ENCODE measurements at regions not wholly inside any gene's neighbourhood (a gene's known extent, or its start where the extent isn't known, plus 50 kb on each side); places are given as distances from the start of the nearest gene placed in this dataset.

DNA sequence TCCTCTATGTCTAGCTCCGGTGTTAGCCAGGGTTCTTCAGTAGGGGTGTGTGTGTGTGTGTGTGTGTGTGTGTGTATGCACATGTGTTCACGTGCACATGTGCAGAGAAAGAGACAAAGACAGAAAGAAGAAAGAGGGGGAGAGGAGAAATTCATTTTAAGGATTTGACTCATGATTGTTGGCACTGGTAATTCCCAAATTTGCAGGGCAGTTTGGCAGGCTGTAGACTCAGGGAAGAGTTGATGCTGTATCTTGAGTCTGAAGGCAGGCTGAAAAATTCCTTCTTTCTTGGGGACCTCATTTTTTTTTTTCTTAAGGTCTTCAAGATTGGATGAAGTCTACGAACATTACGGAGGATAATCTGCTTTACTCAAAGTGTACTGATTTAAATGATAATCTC lies 335.7 kb downstream of the NSG2 start:
- no peak for DNase-seq (ENCODE audit: low spot score)
- intact Hi-C loops (cut with DNase I): no loop called here
- no peak for ATAC-seq

DNA sequence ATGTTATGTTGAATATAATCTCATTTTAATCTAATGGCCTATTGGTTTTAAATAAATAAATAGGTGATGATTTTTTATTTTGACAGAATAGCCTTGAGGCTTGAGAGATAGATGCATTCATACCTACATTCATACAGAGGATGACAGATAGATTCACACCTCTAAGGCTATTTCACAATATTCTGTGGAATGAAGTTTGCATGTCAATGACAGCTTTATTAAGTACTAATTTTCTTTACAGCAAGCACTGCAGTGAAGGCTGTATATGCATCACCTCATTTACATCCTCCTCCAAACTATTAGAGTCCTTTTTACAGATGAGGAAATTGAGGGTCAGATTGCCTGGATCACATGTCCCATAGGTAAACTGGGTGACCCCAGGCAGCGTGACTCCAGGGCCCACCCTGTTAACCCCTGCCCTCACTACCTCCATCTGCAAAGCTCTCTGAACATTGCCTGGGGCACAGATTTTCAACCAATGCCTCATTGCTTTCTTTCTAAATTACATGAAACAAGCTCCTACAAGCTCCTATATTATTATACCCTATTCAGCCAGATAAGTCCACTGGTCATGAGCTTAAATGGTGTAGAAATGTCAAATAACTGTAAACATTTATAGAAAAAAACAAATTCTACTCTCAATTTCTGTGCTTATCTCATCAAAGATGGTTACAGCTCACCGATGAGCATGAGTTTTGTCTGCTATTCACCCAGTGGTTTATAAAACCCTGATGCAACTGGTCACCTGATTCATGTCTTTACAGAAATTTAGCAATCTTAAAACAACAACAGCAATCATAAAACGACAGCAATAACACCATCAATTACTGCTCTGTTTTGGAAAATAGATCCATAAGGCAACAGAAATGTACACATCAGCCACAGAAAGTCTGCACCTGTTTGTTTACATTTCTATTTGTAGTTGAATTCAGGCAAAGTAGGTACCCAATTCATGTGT lies 338.0 kb downstream of the NSG2 start:
- ATAC-seq (no peak), DNase-seq (ENCODE audit: low spot score) (no peak)
- intact Hi-C loops (cut with DNase I): no loop called here

GRCh38 chr5:174384509-174384947 lies 339.0 kb downstream of the NSG2 start:
- intact Hi-C loops (cut with DNase I): no loop called here
- ATAC-seq (no peak), DNase-seq (ENCODE audit: low spot score) (no peak)

GRCh38 chr5:174386306-174386705 lies 338.1 kb upstream of the MSX2 start:
- intact Hi-C loops (cut with DNase I): no loop called here
- ATAC-seq (no peak), DNase-seq (ENCODE audit: low spot score) (no peak)

DNA sequence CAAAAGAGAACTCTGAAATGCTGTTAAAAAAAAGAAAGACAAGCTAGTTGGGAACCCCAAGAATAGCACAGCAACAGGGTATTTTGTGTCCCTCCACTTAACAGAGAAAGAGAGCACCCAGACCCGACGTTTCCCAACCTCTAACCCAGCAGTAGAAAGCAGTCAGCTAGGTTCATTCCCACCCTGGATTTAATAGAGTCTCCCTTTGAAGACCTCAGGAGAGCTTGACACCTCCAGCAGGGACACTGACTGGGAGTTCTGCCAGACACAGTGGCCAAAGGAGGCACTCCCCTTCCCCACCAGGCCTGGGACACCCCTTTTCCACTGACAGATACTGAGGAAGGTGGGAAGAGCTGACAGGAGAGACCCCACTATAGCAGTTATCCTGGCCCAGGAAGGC lies 337.5 kb upstream of the MSX2 start:
- ATAC-seq: no peak
- DNase-seq (ENCODE audit: low spot score): no peak
- intact Hi-C loops (cut with DNase I): no loop called here

DNA sequence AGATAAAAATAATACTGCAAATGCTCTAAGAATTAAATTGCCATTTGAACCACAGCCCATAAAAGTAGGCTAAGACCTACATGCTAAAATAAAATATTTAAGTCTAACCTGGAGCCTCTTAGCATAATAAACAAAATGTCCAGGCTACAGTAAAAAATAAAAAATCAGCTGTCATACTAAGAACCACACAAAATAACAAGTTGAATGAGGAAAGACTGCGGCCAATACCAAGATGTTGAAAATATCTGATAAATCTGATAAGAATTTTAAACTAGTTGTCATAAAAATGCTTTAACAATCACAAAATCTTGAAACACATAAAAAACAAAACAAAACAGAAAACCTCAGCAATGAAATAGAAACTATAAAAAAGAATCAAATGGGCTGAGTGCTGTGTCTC lies 336.9 kb upstream of the MSX2 start:
- ATAC-seq: no peak

DNA sequence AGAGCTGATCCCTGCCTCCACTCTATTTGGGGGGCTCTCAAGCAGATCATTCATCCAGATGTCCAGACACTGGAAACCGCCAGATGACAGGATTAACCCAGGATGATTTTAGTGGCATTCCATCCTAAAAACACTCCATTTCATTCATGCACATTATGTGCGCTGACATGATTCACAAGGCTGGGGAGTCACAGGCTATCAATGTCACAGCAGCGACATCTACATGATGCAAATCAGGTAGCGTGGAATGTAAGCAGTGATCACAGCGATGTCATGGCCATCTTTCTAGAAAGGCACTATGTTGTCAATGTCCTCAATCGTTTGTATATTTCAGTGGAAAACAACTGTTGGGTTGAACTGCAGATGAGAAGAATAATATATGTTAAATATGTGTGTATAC lies 331.5 kb upstream of the MSX2 start:
- ATAC-seq (no peak), DNase-seq (ENCODE audit: low spot score) (no peak)
- intact Hi-C loops (cut with DNase I): no loop called here

More for the DNA sequence above, 336.9 kb upstream of the MSX2 start:
- intact Hi-C loops (cut with DNase I): no loop called here
- no peak for DNase-seq (ENCODE audit: low spot score)

DNA sequence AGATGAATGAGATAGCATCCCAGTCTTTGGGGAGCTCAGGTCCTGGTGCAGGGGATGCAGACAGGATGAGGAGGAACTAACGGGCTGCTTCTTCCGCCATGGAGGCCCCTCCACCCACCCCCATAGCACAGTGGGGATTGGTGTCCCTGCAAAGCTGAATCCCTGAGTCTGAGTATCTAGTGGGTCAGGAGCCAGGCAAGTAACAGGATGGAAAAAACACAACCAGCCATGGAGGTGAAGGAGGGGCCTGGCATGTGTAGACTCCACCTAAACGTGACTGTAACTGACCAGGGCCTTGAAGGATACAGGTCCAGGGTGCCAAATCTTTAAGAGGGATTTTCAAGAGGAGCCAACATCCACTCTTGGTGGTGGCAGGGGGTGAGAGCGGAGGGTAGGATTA lies 327.8 kb upstream of the MSX2 start:
- no peak for DNase-seq (ENCODE audit: low spot score)
- ATAC-seq: no peak
- intact Hi-C loops (cut with DNase I): no loop called here

DNA sequence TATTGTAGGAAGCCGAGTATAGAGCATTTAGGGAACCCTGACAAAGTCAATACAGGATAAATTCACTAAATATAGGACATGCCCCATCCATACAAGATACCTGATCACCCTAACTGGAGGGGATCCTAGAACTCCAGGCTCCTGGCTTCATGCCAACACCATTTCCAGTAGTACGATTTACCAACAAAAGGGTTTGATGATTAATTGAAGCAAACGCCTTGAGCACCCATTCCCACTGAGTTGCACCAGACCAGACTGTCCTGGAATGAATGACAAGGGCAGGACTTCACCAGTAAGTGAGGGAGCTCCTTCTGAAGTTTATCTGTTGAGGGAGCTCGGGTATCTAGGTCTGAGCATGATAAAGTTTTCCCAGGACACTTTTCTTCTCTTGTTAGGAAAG lies 327.2 kb upstream of the MSX2 start:
- DNase-seq (ENCODE audit: low spot score): no peak
- intact Hi-C loops (cut with DNase I): no loop called here
- ATAC-seq: no peak

DNA sequence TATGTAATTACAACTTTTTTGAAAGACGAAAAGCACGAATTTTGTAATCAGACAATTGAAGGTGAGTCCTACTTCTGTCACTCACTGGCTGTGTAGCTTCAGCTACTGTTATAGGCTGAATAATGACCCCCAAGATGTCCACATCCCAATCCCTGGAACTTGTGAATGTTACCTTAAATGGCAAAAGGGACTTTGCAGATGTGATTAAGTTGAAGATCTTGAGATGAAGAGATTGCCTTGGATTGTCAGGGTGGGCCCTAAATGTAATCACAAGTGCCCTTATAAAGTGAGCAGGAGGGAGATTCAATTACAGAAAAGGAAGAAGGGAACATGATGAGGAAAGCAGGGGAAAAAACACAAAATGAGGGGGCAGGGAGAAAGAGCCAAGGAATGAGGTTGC lies 326.2 kb upstream of the MSX2 start:
- no peak for DNase-seq (ENCODE audit: low spot score)
- intact Hi-C loops (cut with DNase I): no loop called here
- no peak for ATAC-seq

GRCh38 chr5:174399411-174399810 lies 325.0 kb upstream of the MSX2 start:
- intact Hi-C loops (cut with DNase I): no loop called here
- DNase-seq (ENCODE audit: low spot score) (no peak), ATAC-seq (no peak)

DNA sequence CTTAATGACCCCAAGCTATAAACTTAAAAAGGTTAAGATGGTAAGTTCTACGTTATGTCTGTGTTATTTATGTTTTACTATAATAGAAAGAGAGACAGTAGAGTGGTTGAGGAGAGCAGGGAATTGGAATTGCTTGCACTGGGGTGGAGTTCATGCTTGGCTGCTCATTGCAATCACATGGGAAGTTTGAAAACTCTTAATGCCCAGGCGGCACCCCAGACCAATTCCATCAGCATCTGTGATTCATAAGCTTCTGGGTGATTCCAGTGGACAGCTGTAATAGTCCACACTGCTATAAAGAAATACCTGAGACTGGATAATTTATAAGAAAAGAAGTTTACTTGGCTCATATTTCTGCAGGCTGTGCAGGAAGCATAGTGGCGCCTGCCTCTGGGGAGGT lies 323.9 kb upstream of the MSX2 start:
- no peak for ATAC-seq
- intact Hi-C loops (cut with DNase I): no loop called here
- DNase-seq (ENCODE audit: low spot score): no peak

DNA sequence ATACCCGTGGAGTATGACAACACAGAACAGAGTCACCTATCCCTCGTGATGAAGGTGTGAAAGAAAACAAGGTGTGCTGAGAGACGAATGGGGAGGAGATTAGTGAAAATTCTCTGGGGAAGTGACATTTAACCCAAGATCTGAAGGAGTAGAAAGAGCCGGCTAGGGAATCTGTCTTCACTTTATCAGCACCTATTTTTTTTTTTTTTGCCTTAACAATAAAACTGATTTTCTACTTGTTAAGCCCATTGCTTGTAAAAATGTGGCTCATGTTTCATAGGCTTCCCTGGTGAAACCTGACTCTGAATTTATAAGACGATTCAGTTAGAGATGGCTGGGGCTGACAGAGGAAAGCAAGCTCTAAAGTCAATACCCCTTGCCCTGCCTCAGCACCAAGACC lies 322.6 kb upstream of the MSX2 start:
- DNase-seq (ENCODE audit: low spot score) (no peak), ATAC-seq (no peak)
- intact Hi-C loops (cut with DNase I): no loop called here

- intact Hi-C loops (cut with DNase I): no loop called here
- DNase-seq (ENCODE audit: low spot score) (no peak), ATAC-seq (no peak)
These were observed 322.1 kb upstream of the MSX2 start for GRCh38 chr5:174402222-174402812.

GRCh38 chr5:174404848-174405247 lies 319.5 kb upstream of the MSX2 start:
- no peak for DNase-seq (ENCODE audit: low spot score)
- no peak for ATAC-seq
- intact Hi-C loops (cut with DNase I): no loop called here

DNA sequence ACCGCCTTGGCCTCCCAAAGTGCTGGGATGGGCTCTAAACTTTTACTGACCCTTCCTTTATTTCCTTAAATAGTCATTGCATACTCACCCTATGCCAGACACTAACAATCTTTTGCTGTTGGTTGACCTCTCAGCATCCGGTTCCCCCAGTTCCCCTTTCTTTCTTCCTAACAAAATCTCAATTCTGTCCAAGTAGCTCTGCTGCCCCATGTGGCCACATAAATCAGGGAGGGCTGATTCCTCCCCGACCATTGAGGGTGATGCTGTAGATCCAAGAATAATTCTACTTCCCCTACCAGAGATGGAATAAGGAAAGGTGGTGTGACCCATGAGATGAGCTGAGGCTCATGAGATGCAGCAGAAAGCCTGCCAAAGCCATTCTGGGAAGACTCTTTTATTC lies 315.3 kb upstream of the MSX2 start:
- no peak for DNase-seq (ENCODE audit: low spot score)
- intact Hi-C loops (cut with DNase I): no loop called here
- no peak for ATAC-seq

DNA sequence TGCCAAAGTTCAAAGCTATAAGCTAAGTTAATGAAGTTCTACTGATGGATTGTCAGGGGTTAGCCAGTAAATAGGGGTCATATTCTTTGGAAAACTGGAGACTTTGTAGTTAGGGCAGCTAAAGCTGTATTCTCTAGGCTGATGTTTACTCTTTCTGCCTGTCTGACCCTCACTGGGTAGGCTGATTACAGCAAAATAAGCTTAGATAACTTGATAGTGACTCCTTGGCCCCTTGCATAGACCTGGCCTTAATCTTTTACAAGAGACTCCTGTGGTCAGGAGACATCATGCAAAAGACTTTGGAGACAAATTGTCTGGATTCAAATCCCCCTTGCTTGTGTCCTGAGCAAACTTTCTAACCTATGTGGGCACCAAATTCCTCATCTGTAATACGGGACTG lies 314.4 kb upstream of the MSX2 start:
- intact Hi-C loops (cut with DNase I): loop anchor here (10.0 kb wide), 1 partner anchor 385 kb away; no protein-coding TSS in a partner anchor
- ATAC-seq: no peak
- DNase-seq (ENCODE audit: low spot score): no peak

DNA sequence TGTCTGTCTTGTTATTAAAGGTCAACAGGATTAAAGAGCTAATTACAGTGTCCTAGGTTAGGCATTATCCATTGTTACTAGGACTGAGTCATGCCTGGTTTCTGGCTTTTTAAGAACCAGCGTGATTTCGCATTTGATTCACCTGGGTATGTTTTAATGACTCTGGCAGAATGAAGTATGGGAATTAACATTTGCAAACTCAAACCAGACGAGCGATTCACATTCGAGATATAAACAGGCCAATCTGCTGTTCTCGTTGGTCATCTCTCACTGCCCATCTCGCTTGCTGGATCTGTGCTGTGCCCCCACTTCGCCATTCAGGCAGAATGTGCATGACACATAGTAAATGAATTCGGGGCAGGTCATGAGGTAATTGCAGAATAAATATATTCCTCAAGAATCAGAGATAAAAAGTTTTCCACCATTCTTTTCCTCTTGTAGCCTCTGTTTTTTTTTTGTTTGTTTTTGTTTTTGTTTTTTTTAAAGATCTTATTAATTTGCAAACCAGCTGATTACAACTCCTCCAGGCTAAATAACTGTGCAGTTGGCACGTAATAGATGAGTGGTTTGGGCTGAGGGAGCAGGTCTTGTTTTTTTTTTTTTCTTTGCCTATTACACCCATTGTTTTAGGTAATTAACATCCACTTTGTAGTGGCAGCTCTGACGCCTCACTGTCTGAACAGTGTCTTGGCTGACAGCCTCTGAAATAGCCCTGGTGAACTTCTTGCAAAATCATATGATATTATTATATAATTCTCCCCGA lies 313.5 kb upstream of the MSX2 start:
- no peak for DNase-seq (ENCODE audit: low spot score)
- peak; percentile 15 for ATAC-seq
- intact Hi-C loops (cut with DNase I): loop anchor here (10.0 kb wide), 1 partner anchor 384 kb away; no protein-coding TSS in a partner anchor

DNA sequence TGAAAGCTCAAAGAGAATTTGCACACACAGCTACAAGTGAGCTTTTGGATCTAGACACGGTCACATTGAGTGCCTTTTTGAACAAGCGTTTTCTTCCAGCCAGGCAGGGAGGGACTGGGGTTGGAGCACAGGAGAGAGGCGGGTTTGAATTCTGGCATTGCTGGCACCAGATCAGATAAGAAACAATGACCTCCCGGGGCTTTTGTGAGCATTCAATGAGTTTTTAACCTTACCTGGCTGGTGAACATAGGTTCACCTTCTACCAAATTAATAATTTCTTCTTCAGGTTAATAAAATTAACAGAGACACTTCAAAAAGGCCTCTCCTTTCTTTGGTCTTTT lies 312.9 kb upstream of the MSX2 start:
- intact Hi-C loops (cut with DNase I): loop anchor here (10.0 kb wide), 1 partner anchor 383 kb away; no protein-coding TSS in a partner anchor
- ATAC-seq (no peak), DNase-seq (ENCODE audit: low spot score) (no peak)

GRCh38 chr5:174412374-174412773 lies 312.0 kb upstream of the MSX2 start:
- DNase-seq (ENCODE audit: low spot score) (no peak), ATAC-seq (no peak)
- intact Hi-C loops (cut with DNase I): loop anchor here (10.0 kb wide), 1 partner anchor 382 kb away; no protein-coding TSS in a partner anchor
